OCI-LY7 (cell line): ENCODE measurements at regions not wholly inside any gene's neighbourhood (a gene's known extent, or its start where the extent isn't known, plus 50 kb on each side); places are given as distances from the start of the nearest gene placed in this dataset.

Experiments
- CTCF ChIP-seq: fragments of 200-600 bp; sonication (generic); conservative IDR thresholded peaks from 2 replicates; pipeline ENCODE4 v1.5.1; 2014; ENCODE audit warnings: mild to moderate bottlenecking, antibody characterized with exemption, low read length, moderate library complexity, mixed read lengths
- EZH2phosphoT487 ChIP-seq: fragments of 200-600 bp; sonication (generic); IDR thresholded peaks from 2 replicates; pipeline ENCODE4 v1.6.1; 2018; ENCODE audit warnings: low read depth, borderline replicate concordance, mild to moderate bottlenecking, mixed run types, antibody characterized with exemption, low read length, moderate library complexity, mixed read lengths

DNA sequence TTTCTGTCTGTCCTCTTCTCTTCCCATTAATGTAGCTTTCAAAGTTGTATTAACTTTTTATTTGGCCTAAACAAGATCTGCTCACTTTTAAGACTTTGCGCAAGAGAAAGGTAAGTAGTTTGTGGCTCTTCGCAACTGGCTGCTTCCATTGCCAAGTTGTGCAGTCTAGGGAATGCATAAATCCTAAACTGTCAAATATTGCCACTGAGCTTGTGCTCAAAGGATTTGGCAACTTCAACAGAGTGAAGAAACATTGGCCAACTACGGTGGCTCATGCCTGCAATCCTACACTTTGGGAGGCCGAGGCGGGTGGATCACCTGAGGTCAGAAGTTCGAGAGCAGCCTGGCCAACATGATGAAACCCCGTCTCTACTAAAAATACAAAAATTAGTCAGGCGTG is 826.4 kb downstream of the EPHA4 start:
- TF ChIP-seq CTCF = no peak
- no peak for TF ChIP-seq EZH2phosphoT487
